Ishikawa (cell line): ENCODE measurements at regions not wholly inside any gene's neighbourhood (a gene's known extent, or its start where the extent isn't known, plus 50 kb on each side); places are given as distances from the start of the nearest gene placed in this dataset.

ENCODE experiments used
- EP300 ChIP-seq: IDR thresholded peaks from 2 replicates; pipeline ENCODE4 v1.6.1; 2012; ENCODE audit warnings: borderline replicate concordance
- RAD21 ChIP-seq: IDR thresholded peaks from 2 replicates; pipeline ENCODE4 v1.6.1; 2012; ENCODE audit warnings: low read depth
- TAF1 ChIP-seq: IDR thresholded peaks from 2 replicates; pipeline ENCODE4 v1.6.1; 2012; ENCODE audit warnings: low read depth, mild to moderate bottlenecking
- YY1 ChIP-seq: IDR thresholded peaks from 2 replicates; pipeline ENCODE4 v1.6.1; 2012; ENCODE audit warnings: low read depth
- TF ChIP-seq, protein P1 (sequence below): IDR thresholded peaks from 2 replicates; pipeline ENCODE4 v1.6.1; 2012

DNA sequence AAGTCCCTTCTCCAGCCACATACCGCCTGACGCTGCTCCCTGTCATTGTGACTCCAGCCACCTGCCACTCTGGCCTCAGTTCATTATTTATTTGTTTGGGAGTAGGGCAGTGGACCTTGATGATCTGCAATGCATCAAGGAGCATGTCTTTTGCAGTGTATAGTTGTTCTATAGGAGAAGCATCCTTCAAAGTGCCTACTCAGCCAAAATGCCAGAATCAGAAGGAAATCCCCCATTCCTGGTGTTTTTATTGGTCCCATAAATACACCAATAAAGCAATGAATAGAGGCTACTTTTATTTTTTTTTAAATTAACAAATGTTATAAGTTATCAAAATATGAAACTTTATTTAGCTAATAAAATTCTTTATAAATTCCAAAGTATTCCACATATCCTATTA lies 123.8 kb upstream of the NSMCE3 start:
- TF ChIP-seq EP300 (no peak), YY1 (no peak), TAF1 (no peak), RAD21 (no peak)
- TF ChIP-seq, protein P1, sequence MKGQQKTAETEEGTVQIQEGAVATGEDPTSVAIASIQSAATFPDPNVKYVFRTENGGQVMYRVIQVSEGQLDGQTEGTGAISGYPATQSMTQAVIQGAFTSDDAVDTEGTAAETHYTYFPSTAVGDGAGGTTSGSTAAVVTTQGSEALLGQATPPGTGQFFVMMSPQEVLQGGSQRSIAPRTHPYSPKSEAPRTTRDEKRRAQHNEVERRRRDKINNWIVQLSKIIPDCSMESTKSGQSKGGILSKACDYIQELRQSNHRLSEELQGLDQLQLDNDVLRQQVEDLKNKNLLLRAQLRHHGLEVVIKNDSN: no peak
